COLO829 (cell line): ENCODE measurements at regions not wholly inside any gene's neighbourhood (a gene's known extent, or its start where the extent isn't known, plus 50 kb on each side); places are given as distances from the start of the nearest gene placed in this dataset.

Experiments
- DNase-seq: peaks from one replicate; pipeline ENCODE4 v3.0.0; 2012; ENCODE audit warnings: low spot score

DNA sequence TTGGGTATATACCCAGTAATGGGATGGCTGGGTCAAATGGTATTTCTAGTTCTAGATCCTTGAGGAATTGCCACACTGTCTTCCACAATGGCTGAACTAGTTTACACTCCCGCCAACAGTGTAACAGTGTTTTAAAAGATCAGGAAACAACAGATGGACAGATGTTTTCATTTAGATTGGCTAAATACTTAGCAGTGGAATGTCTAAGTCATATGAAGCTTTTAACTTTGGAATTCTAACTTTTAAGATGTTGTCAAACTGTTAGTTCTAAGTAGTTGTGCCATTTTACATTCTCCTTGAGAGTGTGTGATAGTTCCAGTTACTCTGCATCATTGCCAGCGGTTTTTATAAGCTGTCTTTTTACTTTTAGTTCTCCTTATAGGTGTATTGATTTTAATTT is 688.8 kb downstream of the SEMA5A start:
- DNase-seq = no peak

DNA sequence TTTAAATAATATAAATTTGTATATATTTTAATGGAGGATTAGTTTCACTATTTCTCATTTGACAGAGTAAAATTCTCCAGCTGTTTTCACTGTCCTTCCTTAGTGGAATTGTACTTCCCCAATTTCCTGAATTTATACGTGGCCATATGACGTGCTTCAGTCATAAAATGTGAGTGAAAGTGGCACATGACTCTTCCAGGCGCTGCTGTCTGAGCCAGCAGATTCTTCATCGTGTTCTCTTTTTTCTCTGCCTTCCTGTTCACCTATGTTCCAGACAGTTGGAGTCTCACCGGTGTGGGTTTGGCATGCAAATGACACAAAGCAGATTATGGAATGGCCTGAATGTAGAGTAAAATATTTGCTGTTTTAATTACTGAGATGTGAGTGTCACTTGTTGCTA is 684.1 kb downstream of the SEMA5A start:
- DNase-seq = no peak

- peak; percentile 10 for DNase-seq
These were observed 681.8 kb downstream of the SEMA5A start for GRCh38 chr5:8864053-8864452.

DNA sequence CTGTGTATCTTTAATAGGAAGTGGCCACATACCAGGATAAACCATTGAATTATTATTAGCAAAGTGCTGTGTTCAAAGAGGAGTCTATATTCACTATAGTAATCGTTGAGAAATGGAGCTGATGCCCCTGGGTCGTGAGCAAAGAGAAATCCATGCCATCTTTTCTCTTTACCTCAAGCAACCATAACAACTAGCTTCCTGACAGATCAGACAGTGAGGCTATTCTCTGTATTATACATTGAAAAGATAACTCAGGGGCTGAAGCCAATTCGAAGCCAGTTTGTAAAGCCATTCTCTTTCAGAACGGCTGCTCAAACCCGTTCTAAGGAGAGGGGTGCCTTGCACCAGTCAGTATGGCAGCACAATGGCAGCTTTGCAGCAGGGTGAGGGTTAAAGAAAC is 680.6 kb downstream of the SEMA5A start:
- no peak for DNase-seq

GRCh38 chr5:8865686-8866374 is 680.0 kb downstream of the SEMA5A start:
- DNase-seq = no peak

DNA sequence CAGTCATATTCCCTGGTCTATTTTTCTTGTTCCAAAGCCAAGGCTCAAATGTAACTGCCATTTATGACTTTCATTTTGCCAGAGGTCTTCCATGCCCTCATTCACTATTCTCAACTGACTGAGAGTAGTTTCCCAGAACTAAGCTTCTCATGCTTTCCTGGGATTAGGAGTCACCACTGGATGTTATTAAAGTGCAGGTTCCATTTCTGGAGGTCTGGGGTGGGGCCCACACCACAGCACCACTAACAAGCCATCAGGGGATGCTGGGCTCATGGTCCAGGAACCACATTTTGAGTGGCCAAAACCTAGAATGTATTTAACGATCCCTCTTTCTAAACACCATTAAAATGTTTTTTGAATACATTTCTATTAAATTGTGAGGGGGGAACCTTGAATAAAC is 677.6 kb downstream of the SEMA5A start:
- no peak for DNase-seq

- no peak for DNase-seq
These were observed 675.9 kb downstream of the SEMA5A start for GRCh38 chr5:8869932-8870331.

- no peak for DNase-seq
These were observed 675.4 kb downstream of the SEMA5A start for GRCh38 chr5:8870349-8870958.

- no peak for DNase-seq
These were observed 674.9 kb downstream of the SEMA5A start for GRCh38 chr5:8870959-8871355.

DNA sequence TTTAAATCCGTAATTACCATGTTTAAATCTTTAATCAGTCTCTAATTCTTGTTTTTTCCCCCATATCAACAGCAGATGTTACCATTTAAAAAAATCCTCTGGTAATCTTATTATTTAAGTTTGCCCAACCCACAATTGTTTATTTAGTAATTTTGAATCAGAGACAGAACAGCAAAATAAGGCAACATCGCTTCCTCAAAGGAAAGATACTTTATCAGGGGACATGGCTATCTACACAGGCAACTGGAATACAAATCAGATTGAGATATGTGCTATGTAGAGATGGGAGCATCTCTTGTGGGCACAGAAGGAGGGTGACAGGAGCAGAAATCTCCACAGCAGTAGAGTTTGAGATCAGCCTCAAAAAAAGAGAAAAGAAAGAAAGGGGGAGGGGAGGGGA is 674.4 kb downstream of the SEMA5A start:
- no peak for DNase-seq

- no peak for DNase-seq
These were observed 670.2 kb downstream of the SEMA5A start for GRCh38 chr5:8875722-8876121.

DNA sequence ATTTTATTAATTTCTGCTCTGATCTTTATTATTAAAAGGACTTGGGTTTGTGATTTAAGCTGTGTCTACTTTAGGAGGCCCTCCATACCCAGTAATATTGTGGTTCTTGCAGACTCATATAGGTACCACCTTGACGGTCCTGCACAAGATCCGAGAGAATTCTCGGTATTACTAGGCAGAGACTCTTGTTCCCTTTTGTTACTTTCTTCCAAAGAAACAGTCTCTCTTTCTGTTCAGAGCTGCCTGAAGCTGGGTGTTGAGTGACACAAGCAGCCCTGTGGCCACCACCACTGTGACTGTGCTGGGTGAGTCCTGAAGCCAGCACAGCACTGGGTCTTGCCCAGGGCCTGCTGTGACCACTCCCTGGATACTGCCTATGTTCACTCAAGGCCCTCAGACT is 666.6 kb downstream of the SEMA5A start:
- DNase-seq = no peak

GRCh38 chr5:8884029-8884428 is 661.8 kb downstream of the SEMA5A start:
- DNase-seq = no peak

DNA sequence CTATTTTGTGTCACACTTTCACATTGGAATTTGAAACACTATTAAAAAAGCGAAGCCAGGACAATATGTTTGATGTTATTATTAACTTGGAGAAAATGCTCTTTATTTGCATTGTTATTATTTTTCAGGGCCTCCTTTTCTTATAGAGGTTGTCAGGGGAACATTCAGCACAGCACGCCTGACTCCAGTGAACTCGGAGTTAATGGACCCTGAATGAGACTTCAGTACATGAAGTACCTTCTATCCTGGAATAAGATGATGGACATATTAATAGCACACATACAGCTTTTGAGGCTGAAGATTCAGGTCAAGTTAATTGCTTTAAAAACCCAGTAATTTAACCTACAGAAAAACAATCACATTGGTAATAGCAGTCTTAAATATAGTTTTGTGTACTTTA is 652.9 kb downstream of the SEMA5A start:
- no peak for DNase-seq

DNA sequence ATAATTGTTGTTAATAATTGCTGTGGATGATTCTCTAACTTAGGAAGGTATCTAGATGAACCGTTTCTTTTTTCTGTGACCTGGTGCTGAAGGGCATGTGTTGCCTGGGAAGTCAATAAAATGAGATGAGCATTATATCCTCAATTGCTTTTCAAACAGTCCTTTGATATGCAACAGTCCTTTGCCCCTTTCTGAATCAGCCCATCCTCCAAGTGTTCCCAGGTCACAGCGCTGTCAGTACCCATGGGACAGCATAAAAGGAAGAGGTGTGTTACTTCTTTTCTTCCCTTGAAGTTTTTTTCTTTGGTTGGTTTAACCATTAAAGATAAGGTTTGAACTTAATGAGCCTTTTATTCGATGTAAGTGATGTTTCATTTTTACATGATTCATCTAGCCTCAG is 651.8 kb downstream of the SEMA5A start:
- no peak for DNase-seq

GRCh38 chr5:8895062-8895461 is 650.8 kb downstream of the SEMA5A start:
- DNase-seq = no peak

- no peak for DNase-seq
These were observed 650.3 kb downstream of the SEMA5A start for GRCh38 chr5:8895599-8895998.

- no peak for DNase-seq
These were observed 648.6 kb downstream of the SEMA5A start for GRCh38 chr5:8897316-8897715.

DNA sequence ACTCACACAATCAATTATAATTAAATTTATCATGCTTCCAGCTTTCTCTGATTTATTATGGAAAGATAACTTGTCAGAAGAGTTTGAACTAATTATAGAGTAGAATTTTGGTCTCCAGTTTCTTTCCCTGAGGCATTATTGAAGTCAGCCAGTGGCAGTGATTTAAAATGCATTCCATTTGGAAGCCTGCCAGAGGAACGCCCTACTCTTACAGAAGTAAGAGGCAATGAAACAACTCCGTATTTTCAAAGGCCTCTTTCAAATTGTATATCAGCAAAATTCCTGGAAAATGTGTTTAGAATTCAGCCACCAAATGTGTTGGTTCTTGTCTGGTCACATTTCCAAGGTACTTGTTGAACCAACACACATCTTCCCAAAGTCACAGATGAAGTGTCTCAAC is 640.9 kb downstream of the SEMA5A start:
- DNase-seq = peak; percentile 12

- no peak for DNase-seq
These were observed 639.4 kb downstream of the SEMA5A start for GRCh38 chr5:8906303-8906967.

DNA sequence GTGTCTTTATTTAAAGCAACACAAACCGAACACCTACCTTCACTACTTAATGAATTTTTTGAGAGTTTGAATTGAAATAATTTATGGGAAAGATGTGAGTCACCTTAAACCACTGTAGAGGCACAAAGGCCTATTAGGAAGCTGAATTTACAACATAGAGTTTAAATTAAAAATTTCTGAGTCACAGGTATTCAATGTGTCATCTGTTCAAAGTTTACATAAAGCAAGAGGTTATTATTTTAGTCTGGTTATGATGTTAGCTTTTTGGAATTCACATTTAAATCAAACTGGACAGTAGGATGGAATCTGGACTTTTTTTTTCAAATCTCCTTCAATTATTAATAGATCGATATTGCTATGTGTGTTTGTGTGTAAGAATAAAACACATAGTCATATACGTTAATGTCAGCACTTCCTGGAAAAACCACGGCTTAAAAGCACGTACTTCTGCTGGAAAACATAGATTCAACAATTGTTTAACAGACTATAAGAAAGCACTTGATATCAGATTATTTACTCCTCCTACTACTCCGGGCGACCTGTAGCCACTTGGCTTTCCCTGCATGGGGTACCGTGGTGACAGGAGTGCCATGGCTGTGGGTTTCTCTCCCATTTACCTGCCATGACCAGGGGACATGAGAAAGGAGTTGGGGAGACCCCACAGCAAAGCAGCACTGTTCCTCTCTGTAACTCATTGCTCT is 638.6 kb downstream of the SEMA5A start:
- peak; percentile 13 for DNase-seq

DNA sequence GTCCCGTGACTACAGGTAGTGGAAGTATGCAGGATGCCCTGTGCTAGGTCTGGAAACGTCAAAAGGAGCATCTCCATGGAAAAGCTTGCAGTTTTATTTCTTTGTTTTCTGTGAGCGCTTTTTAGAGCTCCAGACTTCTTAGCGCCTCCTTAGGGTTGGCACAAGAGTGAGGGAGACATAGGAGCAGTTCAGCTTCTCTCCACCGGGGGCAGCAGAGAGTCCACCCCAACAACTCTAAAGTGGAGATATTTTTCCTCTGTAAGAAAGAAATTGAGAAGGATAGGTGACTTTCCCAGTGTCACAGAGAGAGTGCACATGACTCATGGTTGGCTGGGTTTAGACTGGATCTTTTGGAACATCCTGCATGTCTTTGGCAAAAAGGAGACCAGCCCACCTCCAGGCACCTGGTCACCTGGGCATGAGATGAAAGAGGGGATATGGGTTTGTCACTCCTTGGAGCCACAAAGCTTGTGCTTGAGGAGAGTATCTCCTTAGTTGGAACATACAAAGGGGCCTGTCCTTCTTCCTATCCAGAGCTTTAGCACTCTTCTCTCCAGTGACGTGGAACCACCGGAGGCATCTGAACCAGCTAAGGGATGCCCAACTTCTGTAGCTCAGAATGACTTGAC is 637.7 kb downstream of the SEMA5A start:
- peak; percentile 12 for DNase-seq

GRCh38 chr5:8912106-8912505 is 633.8 kb downstream of the SEMA5A start:
- no peak for DNase-seq
